ENCODE measurements at regions not wholly inside any gene's neighbourhood (a gene's known extent, or its start where the extent isn't known, plus 50 kb on each side); places are given as distances from the start of the nearest gene placed in this dataset.

DNA sequence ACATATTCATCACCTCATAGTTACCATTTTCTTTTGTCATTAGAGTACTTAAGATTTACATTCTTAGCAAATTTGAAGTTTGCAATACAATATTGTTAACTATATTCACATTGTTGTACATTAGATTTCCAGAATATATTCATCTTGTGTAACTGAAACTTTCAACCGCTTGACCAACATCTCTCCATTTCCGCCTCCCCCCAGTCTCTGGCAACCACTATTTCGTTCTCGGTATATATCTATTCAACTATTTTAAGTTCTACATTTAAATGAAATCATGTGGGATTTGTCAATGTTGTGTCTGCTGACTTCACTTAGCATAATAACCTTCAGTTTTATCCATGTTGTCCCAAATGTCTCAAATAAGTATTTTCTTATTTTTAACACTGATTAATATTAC, 274.5 kb upstream of the KIF2B start:
- Histone ChIP-seq H3K36me3 (no peaks in the 10 kb centered on the region), H3K27me3 (no peaks in the 10 kb centered on the region), H3K9me3 (no peaks in the 10 kb centered on the region), H3K4me3 (no peak overlapping the region), H3K4me1 (no peaks in the 10 kb centered on the region), H3K27ac (no peak overlapping the region)
- TF ChIP-seq, protein P1, sequence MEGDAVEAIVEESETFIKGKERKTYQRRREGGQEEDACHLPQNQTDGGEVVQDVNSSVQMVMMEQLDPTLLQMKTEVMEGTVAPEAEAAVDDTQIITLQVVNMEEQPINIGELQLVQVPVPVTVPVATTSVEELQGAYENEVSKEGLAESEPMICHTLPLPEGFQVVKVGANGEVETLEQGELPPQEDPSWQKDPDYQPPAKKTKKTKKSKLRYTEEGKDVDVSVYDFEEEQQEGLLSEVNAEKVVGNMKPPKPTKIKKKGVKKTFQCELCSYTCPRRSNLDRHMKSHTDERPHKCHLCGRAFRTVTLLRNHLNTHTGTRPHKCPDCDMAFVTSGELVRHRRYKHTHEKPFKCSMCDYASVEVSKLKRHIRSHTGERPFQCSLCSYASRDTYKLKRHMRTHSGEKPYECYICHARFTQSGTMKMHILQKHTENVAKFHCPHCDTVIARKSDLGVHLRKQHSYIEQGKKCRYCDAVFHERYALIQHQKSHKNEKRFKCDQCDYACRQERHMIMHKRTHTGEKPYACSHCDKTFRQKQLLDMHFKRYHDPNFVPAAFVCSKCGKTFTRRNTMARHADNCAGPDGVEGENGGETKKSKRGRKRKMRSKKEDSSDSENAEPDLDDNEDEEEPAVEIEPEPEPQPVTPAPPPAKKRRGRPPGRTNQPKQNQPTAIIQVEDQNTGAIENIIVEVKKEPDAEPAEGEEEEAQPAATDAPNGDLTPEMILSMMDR (IDR thresholded peaks at IDR 0.05): no peak
- no peak for TF ChIP-seq POLR2A (IDR thresholded peaks at IDR 0.05)
- intact Hi-C loops (cut with DNase I): no loop called here
- WGBS (ENCODE audit: insufficient coverage, low coverage, low lambda C conversion rate, missing lambda C conversion rate): 76% methylated on average over 4 of the region's 4 CpGs
- ATAC-seq: no peak
- no peak for DNase-seq

DNA sequence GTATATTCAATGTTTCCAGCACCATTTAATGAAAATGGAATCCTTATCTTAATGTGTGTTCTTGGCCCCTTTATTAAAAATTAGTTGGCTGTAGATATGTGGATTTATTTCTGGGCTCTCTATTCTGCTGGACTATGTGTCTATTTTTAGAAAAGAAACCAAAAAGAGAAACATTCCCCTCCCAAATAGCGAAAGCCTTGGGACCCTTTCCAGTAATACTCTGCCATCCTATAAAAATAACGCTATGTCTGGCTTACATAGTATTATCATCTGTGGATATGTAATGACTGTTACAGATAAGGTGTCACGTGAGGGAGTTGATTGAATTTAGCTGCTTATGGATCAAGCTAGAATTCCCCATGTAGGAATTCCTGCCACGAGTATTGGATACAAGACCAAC, 279.3 kb upstream of the KIF2B start:
- H3K27me3 ChIP-seq: no peaks in the 10 kb centered on the region
- no peak for ATAC-seq
- H3K9me3 ChIP-seq: no peaks in the 10 kb centered on the region
- no peak overlapping the region for H3K27ac ChIP-seq
- H3K4me1 ChIP-seq: no peaks in the 10 kb centered on the region
- no peak overlapping the region for H3K4me3 ChIP-seq
- 49% methylated on average over 4 of the region's 4 CpGs for WGBS (ENCODE audit: insufficient coverage, low coverage, low lambda C conversion rate, missing lambda C conversion rate)
- DNase-seq: no peak
- TF ChIP-seq, protein P1 (IDR thresholded peaks at IDR 0.05): no peak
- no peak for TF ChIP-seq POLR2A (IDR thresholded peaks at IDR 0.05)
- intact Hi-C loops (cut with DNase I): no loop called here
- H3K36me3 ChIP-seq: no peaks in the 10 kb centered on the region

DNA sequence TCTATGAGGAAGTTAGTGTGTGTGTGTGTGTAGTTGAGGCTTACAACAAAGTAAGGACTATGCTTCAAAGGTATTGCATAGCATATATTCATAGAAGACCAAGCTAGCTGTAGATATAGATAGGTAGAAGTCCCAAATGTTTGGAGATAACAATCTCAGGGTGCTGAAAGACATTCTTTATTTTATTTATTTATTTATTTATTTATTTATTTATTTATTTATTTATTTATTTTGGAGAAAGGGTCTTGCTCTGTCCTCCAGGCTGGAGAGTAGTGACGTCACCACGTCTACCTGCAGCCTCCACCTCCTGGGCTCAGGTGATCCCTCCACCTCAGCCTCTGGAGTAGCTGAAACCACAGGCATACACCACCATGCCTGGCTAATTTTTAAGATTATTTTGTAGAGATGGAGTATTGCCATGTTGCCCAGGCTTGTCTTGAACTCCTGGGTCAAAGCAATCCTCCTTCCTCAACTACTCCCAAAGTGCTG, 284.6 kb upstream of the KIF2B start:
- 42% methylated on average over 2 of the region's 2 CpGs for whole genome bisulfite sequencing (ENCODE audit: insufficient coverage, low coverage, low lambda C conversion rate, missing lambda C conversion rate)
- intact Hi-C loops (cut with DNase I): no loop called here
- H3K36me3 ChIP-seq: no peaks in the 10 kb centered on the region
- ATAC-seq: no peak
- H3K9me3 ChIP-seq: no peaks in the 10 kb centered on the region
- no peak for DNase-seq
- H3K4me3 ChIP-seq: no peak overlapping the region
- H3K27ac ChIP-seq: no peak overlapping the region
- no peaks in the 10 kb centered on the region for H3K4me1 ChIP-seq
- no peaks in the 10 kb centered on the region for H3K27me3 ChIP-seq
- TF ChIP-seq POLR2A (IDR thresholded peaks at IDR 0.05): no peak
- TF ChIP-seq, protein P1 (IDR thresholded peaks at IDR 0.05): no peak

DNA sequence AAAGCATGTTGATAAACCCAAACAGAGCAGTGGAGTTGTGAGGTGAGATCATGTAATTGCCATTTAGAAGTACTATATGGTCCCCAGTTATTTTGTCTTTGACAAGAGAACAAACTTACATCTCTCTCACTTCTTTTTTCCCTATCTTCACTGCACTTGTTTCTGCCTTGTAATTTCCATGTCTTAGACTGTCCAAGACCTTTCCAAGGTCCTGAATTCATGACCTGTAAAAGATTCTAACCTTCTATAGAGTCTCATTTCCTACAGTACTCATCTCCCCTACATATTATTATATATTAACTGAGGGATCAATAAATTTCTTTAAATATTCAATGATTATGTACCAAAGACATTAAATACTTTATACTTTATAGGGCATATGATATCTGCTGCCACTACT, 295.3 kb upstream of the KIF2B start:
- TF ChIP-seq POLR2A (IDR thresholded peaks at IDR 0.05): no peak
- TF ChIP-seq, protein P1 (IDR thresholded peaks at IDR 0.05): no peak
- no peak overlapping the region for H3K4me3 ChIP-seq
- H3K4me1 ChIP-seq: no peaks in the 10 kb centered on the region
- ATAC-seq: no peak
- no peak overlapping the region for H3K27ac ChIP-seq
- intact Hi-C loops (cut with DNase I): no loop called here
- no peaks in the 10 kb centered on the region for H3K9me3 ChIP-seq
- H3K36me3 ChIP-seq: no peaks in the 10 kb centered on the region
- no peak for DNase-seq
- no peaks in the 10 kb centered on the region for H3K27me3 ChIP-seq

DNA sequence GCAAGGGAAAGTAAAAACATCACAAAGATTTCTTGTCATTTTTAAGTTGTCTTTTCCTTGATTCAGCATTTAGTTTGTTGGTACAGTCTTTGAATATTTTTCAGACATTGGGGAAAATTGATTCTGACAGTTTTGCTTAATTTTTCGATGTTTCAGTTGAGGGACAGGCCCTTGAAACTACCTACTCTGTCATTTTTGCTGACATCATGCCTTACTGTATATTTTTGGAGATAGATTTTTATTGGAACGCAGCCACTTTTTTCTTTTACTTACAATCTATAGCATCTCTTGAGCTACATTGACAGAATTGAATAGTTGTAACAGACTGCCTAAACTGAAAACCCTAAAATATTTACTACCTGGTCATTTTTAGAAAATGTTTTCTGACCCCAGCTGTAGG, 297.1 kb upstream of the KIF2B start:
- no peak overlapping the region for H3K27ac ChIP-seq
- no peaks in the 10 kb centered on the region for H3K9me3 ChIP-seq
- no peaks in the 10 kb centered on the region for H3K27me3 ChIP-seq
- no peak overlapping the region for H3K4me3 ChIP-seq
- 39% methylated on average over 2 of the region's 2 CpGs for WGBS (ENCODE audit: insufficient coverage, low coverage, low lambda C conversion rate, missing lambda C conversion rate)
- DNase-seq: no peak
- intact Hi-C loops (cut with DNase I): no loop called here
- TF ChIP-seq, protein P1 (IDR thresholded peaks at IDR 0.05): no peak
- TF ChIP-seq POLR2A (IDR thresholded peaks at IDR 0.05): no peak
- H3K36me3 ChIP-seq: no peaks in the 10 kb centered on the region
- no peak for ATAC-seq
- no peaks in the 10 kb centered on the region for H3K4me1 ChIP-seq
